B cell (primary cell): ENCODE measurements at regions not wholly inside any gene's neighbourhood (a gene's known extent, or its start where the extent isn't known, plus 50 kb on each side); places are given as distances from the start of the nearest gene placed in this dataset.

Experiments used
- CTCF ChIP-seq: fragments of 200-600 bp; IDR thresholded peaks from one replicate; pipeline ENCODE4 v1.8.0; 2022; ENCODE audit warnings: antibody characterized with exemption, mild to moderate bottlenecking
- EZH2 ChIP-seq: IDR thresholded peaks from 2 replicates; pipeline ENCODE4 v1.6.1; 2012; ENCODE audit warnings: borderline replicate concordance, low read depth, mild to moderate bottlenecking, moderate library complexity, low read length; ENCODE audit not compliant: insufficient read depth, poor library complexity, severe bottlenecking

- TF ChIP-seq CTCF (no peak), EZH2 (no peak)
Observed at GRCh38 chr7:11236680-11237079, 263.0 kb downstream of the PHF14 start.
